KMS-11 (cell line): ENCODE measurements at regions not wholly inside any gene's neighbourhood (a gene's known extent, or its start where the extent isn't known, plus 50 kb on each side); places are given as distances from the start of the nearest gene placed in this dataset.

Source experiments
- H2AFZ ChIP-seq: fragments of 200-600 bp; sonication (generic); 2 replicates; pipeline ENCODE4 v1.6.1; 2016; ENCODE audit warnings: antibody characterized with exemption, mixed run types, low read depth
- H3K27ac ChIP-seq: fragments of 200-600 bp; sonication (generic); 2 replicates; pipeline ENCODE4 v1.6.1; 2016; ENCODE audit warnings: mild to moderate bottlenecking, mixed run types
- H3K27me3 ChIP-seq: fragments of 200-600 bp; sonication (generic); 2 replicates; pipeline ENCODE4 v1.6.1; 2017; ENCODE audit warnings: mild to moderate bottlenecking, low read depth, mixed run types, moderate library complexity; ENCODE audit not compliant: insufficient read depth
- H3K36me3 ChIP-seq: fragments of 200-600 bp; sonication (generic); 2 replicates; pipeline ENCODE4 v1.6.1; 2017; ENCODE audit warnings: mild to moderate bottlenecking, mixed run types; ENCODE audit not compliant: insufficient read depth
- H3K4me1 ChIP-seq: fragments of 200-600 bp; sonication (generic); 2 replicates; pipeline ENCODE4 v1.6.1; 2016; ENCODE audit warnings: mild to moderate bottlenecking, low read depth, mixed run types; ENCODE audit not compliant: poor library complexity, severe bottlenecking
- H3K4me2 ChIP-seq: fragments of 200-600 bp; sonication (generic); 2 replicates; pipeline ENCODE4 v1.7.0; 2016; ENCODE audit warnings: mild to moderate bottlenecking, mixed run types
- H3K4me3 ChIP-seq: fragments of 200-600 bp; sonication (generic); IDR thresholded peaks from 2 replicates; pipeline ENCODE4 v1.6.1; 2017; ENCODE audit warnings: low read depth, low read length, mixed read lengths; ENCODE audit not compliant: insufficient read depth
- H3K79me2 ChIP-seq: fragments of 200-600 bp; sonication (generic); 2 replicates; pipeline ENCODE4 v1.6.1; 2016; ENCODE audit warnings: low read depth, mixed run types; ENCODE audit not compliant: insufficient read depth
- H3K9ac ChIP-seq: fragments of 200-600 bp; sonication (generic); 2 replicates; pipeline ENCODE4 v1.6.1; 2016; ENCODE audit warnings: mild to moderate bottlenecking, mixed run types
- H4K20me1 ChIP-seq: fragments of 200-600 bp; sonication (generic); 2 replicates; pipeline ENCODE4 v1.6.1; 2016; ENCODE audit warnings: mild to moderate bottlenecking, mixed run types; ENCODE audit not compliant: insufficient read depth
- CTCF ChIP-seq: fragments of 200-600 bp; sonication (generic); conservative IDR thresholded peaks from 2 replicates; pipeline ENCODE4 v1.6.1; 2017; ENCODE audit warnings: low read depth, mild to moderate bottlenecking, antibody characterized with exemption, low read length, moderate library complexity, mixed read lengths

- Histone ChIP-seq H2AFZ (no peak overlapping the region), H3K4me2 (no peak overlapping the region), H3K79me2 (no peaks in the 10 kb centered on the region), H3K36me3 (no peaks in the 10 kb centered on the region), H3K27me3 (peaks cover 62% of the 10 kb centered on the region), H3K9ac (no peak overlapping the region), H3K4me3 (no peak overlapping the region), H4K20me1 (no peaks in the 10 kb centered on the region), H3K4me1 (no peaks in the 10 kb centered on the region), H3K27ac (no peak overlapping the region)
- no peak for TF ChIP-seq CTCF
Observed at GRCh38 chr16:88301431-88301830, 81.3 kb upstream of the ZNF469 start.

GRCh38 chr16:88301886-88302285 is 80.9 kb upstream of the ZNF469 start:
- H3K27me3 ChIP-seq = peaks cover 57% of the 10 kb centered on the region
- no peaks in the 10 kb centered on the region for H4K20me1 ChIP-seq
- no peaks in the 10 kb centered on the region for H3K36me3 ChIP-seq
- no peak overlapping the region for H3K27ac ChIP-seq
- no peaks in the 10 kb centered on the region for H3K79me2 ChIP-seq
- no peak for TF ChIP-seq CTCF
- no peak overlapping the region for H3K4me3 ChIP-seq
- H3K4me1 ChIP-seq = no peaks in the 10 kb centered on the region
- H3K9ac ChIP-seq = no peak overlapping the region
- no peak overlapping the region for H2AFZ ChIP-seq
- no peak overlapping the region for H3K4me2 ChIP-seq

GRCh38 chr16:88302666-88303065 is 80.1 kb upstream of the ZNF469 start:
- H3K79me2 ChIP-seq = no peaks in the 10 kb centered on the region
- peaks cover 53% of the 10 kb centered on the region for H3K27me3 ChIP-seq

GRCh38 chr16:88303405-88303804 is 79.4 kb upstream of the ZNF469 start:
- no peaks in the 10 kb centered on the region for H3K36me3 ChIP-seq
- no peak for TF ChIP-seq CTCF
- H3K4me1 ChIP-seq = no peaks in the 10 kb centered on the region
- no peak overlapping the region for H3K27ac ChIP-seq
- no peak overlapping the region for H2AFZ ChIP-seq
- peaks cover 52% of the 10 kb centered on the region for H3K27me3 ChIP-seq
- H3K4me3 ChIP-seq = no peak overlapping the region
- no peak overlapping the region for H3K9ac ChIP-seq
- no peaks in the 10 kb centered on the region for H3K79me2 ChIP-seq
- H3K4me2 ChIP-seq = no peak overlapping the region
- H4K20me1 ChIP-seq = no peaks in the 10 kb centered on the region

More at GRCh38 chr16:88302666-88303065, 80.1 kb upstream of the ZNF469 start:
- H3K27ac ChIP-seq = no peak overlapping the region
- no peaks in the 10 kb centered on the region for H3K4me1 ChIP-seq
- H3K4me2 ChIP-seq = no peak overlapping the region
- no peak overlapping the region for H3K4me3 ChIP-seq
- H2AFZ ChIP-seq = no peak overlapping the region
- H4K20me1 ChIP-seq = no peaks in the 10 kb centered on the region
- TF ChIP-seq CTCF = no peak
- H3K9ac ChIP-seq = no peak overlapping the region
- no peaks in the 10 kb centered on the region for H3K36me3 ChIP-seq
